ENCODE measurements at regions not wholly inside any gene's neighbourhood (a gene's known extent, or its start where the extent isn't known, plus 50 kb on each side); places are given as distances from the start of the nearest gene placed in this dataset.

- H3K9me3 ChIP-seq (ENCODE audit: control insufficient read depth in 2 of 2, low read length in 2 of 2), result no peaks in the 10 kb centered on the region
- no peaks in the 10 kb centered on the region for H3K36me3 ChIP-seq (ENCODE audit: control insufficient read depth in 2 of 2, insufficient read depth in 2 of 2, low read length in 2 of 2)
- H3K27ac ChIP-seq (ENCODE audit: low read depth in 2 of 2, low read length in 2 of 2), result no peak overlapping the region
- no peak overlapping the region for H3K9ac ChIP-seq (ENCODE audit: low read depth in 1 of 2, low read length in 2 of 2)
- peaks cover 8 to 24% of the 10 kb centered on the region in 2 donors for H3K4me1 ChIP-seq (ENCODE audit: control insufficient read depth in 2 of 2, insufficient read depth in 2 of 2, low read length in 2 of 2)
- H3K27me3 ChIP-seq (ENCODE audit: control insufficient read depth in 2 of 2, insufficient read depth in 2 of 2, low read length in 2 of 2), result no peaks in the 10 kb centered on the region
- no peak overlapping the region for H3K4me3 ChIP-seq (ENCODE audit: low read length in 2 of 2)
Measured at GRCh38 chr15:35701402-35702046, 155.6 kb upstream of the DPH6 start.

- Histone ChIP-seq H3K27ac (ENCODE audit: low read depth in 2 of 2, low read length in 2 of 2) (no peak overlapping the region), H3K9me3 (ENCODE audit: control insufficient read depth in 2 of 2, low read length in 2 of 2) (no peaks in the 10 kb centered on the region), H3K27me3 (ENCODE audit: control insufficient read depth in 2 of 2, insufficient read depth in 2 of 2, low read length in 2 of 2) (no peaks in the 10 kb centered on the region), H3K4me3 (ENCODE audit: low read length in 2 of 2) (no peak overlapping the region), H3K4me1 (ENCODE audit: control insufficient read depth in 2 of 2, insufficient read depth in 2 of 2, low read length in 2 of 2) (peaks cover 8 to 17% of the 10 kb centered on the region in 2 donors), H3K36me3 (ENCODE audit: control insufficient read depth in 2 of 2, insufficient read depth in 2 of 2, low read length in 2 of 2) (no peaks in the 10 kb centered on the region), H3K9ac (ENCODE audit: low read depth in 1 of 2, low read length in 2 of 2) (no peak overlapping the region)
Measured at GRCh38 chr15:35702946-35703495, 157.1 kb upstream of the DPH6 start.

- Histone ChIP-seq H3K4me3 (ENCODE audit: low read length in 2 of 2) (no peak overlapping the region), H3K4me1 (ENCODE audit: control insufficient read depth in 2 of 2, insufficient read depth in 2 of 2, low read length in 2 of 2) (peaks cover 0 to 2% of the 10 kb centered on the region in 2 donors), H3K9ac (ENCODE audit: low read depth in 1 of 2, low read length in 2 of 2) (no peak overlapping the region), H3K36me3 (ENCODE audit: control insufficient read depth in 2 of 2, insufficient read depth in 2 of 2, low read length in 2 of 2) (no peaks in the 10 kb centered on the region), H3K27ac (ENCODE audit: low read depth in 2 of 2, low read length in 2 of 2) (no peak overlapping the region), H3K9me3 (ENCODE audit: control insufficient read depth in 2 of 2, low read length in 2 of 2) (no peaks in the 10 kb centered on the region), H3K27me3 (ENCODE audit: control insufficient read depth in 2 of 2, insufficient read depth in 2 of 2, low read length in 2 of 2) (no peaks in the 10 kb centered on the region)
Measured at GRCh38 chr15:35705030-35705883, 159.3 kb upstream of the DPH6 start.

- H3K4me1 ChIP-seq (ENCODE audit: control insufficient read depth in 2 of 2, insufficient read depth in 2 of 2, low read length in 2 of 2), result peaks cover 0 to 2% of the 10 kb centered on the region in 2 donors
- H3K36me3 ChIP-seq (ENCODE audit: control insufficient read depth in 2 of 2, insufficient read depth in 2 of 2, low read length in 2 of 2), result no peaks in the 10 kb centered on the region
- no peak overlapping the region for H3K4me3 ChIP-seq (ENCODE audit: low read length in 2 of 2)
- H3K9me3 ChIP-seq (ENCODE audit: control insufficient read depth in 2 of 2, low read length in 2 of 2), result no peaks in the 10 kb centered on the region
- H3K27ac ChIP-seq (ENCODE audit: low read depth in 2 of 2, low read length in 2 of 2), result no peak overlapping the region
- no peak overlapping the region for H3K9ac ChIP-seq (ENCODE audit: low read depth in 1 of 2, low read length in 2 of 2)
- no peaks in the 10 kb centered on the region for H3K27me3 ChIP-seq (ENCODE audit: control insufficient read depth in 2 of 2, insufficient read depth in 2 of 2, low read length in 2 of 2)
Measured at GRCh38 chr15:35705884-35706585, 160.1 kb upstream of the DPH6 start.

GRCh38 chr15:35712956-35713355, 167.0 kb upstream of the DPH6 start:
- no peak overlapping the region for H3K4me3 ChIP-seq (ENCODE audit: low read length in 2 of 2)
- no peaks in the 10 kb centered on the region for H3K4me1 ChIP-seq (ENCODE audit: control insufficient read depth in 2 of 2, insufficient read depth in 2 of 2, low read length in 2 of 2)
- no peaks in the 10 kb centered on the region for H3K36me3 ChIP-seq (ENCODE audit: control insufficient read depth in 2 of 2, insufficient read depth in 2 of 2, low read length in 2 of 2)
- H3K9ac ChIP-seq (ENCODE audit: low read depth in 1 of 2, low read length in 2 of 2), result no peak overlapping the region
- no peak overlapping the region for H3K27ac ChIP-seq (ENCODE audit: low read depth in 2 of 2, low read length in 2 of 2)
- no peaks in the 10 kb centered on the region for H3K9me3 ChIP-seq (ENCODE audit: control insufficient read depth in 2 of 2, low read length in 2 of 2)
- H3K27me3 ChIP-seq (ENCODE audit: control insufficient read depth in 2 of 2, insufficient read depth in 2 of 2, low read length in 2 of 2), result no peaks in the 10 kb centered on the region

GRCh38 chr15:35713733-35714132, 167.8 kb upstream of the DPH6 start:
- no peaks in the 10 kb centered on the region for H3K9me3 ChIP-seq (ENCODE audit: control insufficient read depth in 2 of 2, low read length in 2 of 2)
- H3K36me3 ChIP-seq (ENCODE audit: control insufficient read depth in 2 of 2, insufficient read depth in 2 of 2, low read length in 2 of 2), result no peaks in the 10 kb centered on the region
- H3K4me1 ChIP-seq (ENCODE audit: control insufficient read depth in 2 of 2, insufficient read depth in 2 of 2, low read length in 2 of 2), result no peaks in the 10 kb centered on the region
- no peak overlapping the region for H3K4me3 ChIP-seq (ENCODE audit: low read length in 2 of 2)
- no peaks in the 10 kb centered on the region for H3K27me3 ChIP-seq (ENCODE audit: control insufficient read depth in 2 of 2, insufficient read depth in 2 of 2, low read length in 2 of 2)
- no peak overlapping the region for H3K27ac ChIP-seq (ENCODE audit: low read depth in 2 of 2, low read length in 2 of 2)
- no peak overlapping the region for H3K9ac ChIP-seq (ENCODE audit: low read depth in 1 of 2, low read length in 2 of 2)

- H3K4me1 ChIP-seq (ENCODE audit: control insufficient read depth in 2 of 2, insufficient read depth in 2 of 2, low read length in 2 of 2), result no peaks in the 10 kb centered on the region
- H3K27ac ChIP-seq (ENCODE audit: low read depth in 2 of 2, low read length in 2 of 2), result no peak overlapping the region
- no peak overlapping the region for H3K4me3 ChIP-seq (ENCODE audit: low read length in 2 of 2)
- no peaks in the 10 kb centered on the region for H3K36me3 ChIP-seq (ENCODE audit: control insufficient read depth in 2 of 2, insufficient read depth in 2 of 2, low read length in 2 of 2)
- H3K27me3 ChIP-seq (ENCODE audit: control insufficient read depth in 2 of 2, insufficient read depth in 2 of 2, low read length in 2 of 2), result no peaks in the 10 kb centered on the region
- no peaks in the 10 kb centered on the region for H3K9me3 ChIP-seq (ENCODE audit: control insufficient read depth in 2 of 2, low read length in 2 of 2)
- no peak overlapping the region for H3K9ac ChIP-seq (ENCODE audit: low read depth in 1 of 2, low read length in 2 of 2)
Measured at GRCh38 chr15:35717721-35718120, 171.8 kb upstream of the DPH6 start.

GRCh38 chr15:35720019-35720418, 174.1 kb upstream of the DPH6 start:
- no peak overlapping the region for H3K27ac ChIP-seq (ENCODE audit: low read depth in 2 of 2, low read length in 2 of 2)
- no peaks in the 10 kb centered on the region for H3K27me3 ChIP-seq (ENCODE audit: control insufficient read depth in 2 of 2, insufficient read depth in 2 of 2, low read length in 2 of 2)
- H3K36me3 ChIP-seq (ENCODE audit: control insufficient read depth in 2 of 2, insufficient read depth in 2 of 2, low read length in 2 of 2), result no peaks in the 10 kb centered on the region
- no peak overlapping the region for H3K4me3 ChIP-seq (ENCODE audit: low read length in 2 of 2)
- no peak overlapping the region for H3K9ac ChIP-seq (ENCODE audit: low read depth in 1 of 2, low read length in 2 of 2)
- no peaks in the 10 kb centered on the region for H3K4me1 ChIP-seq (ENCODE audit: control insufficient read depth in 2 of 2, insufficient read depth in 2 of 2, low read length in 2 of 2)
- no peaks in the 10 kb centered on the region for H3K9me3 ChIP-seq (ENCODE audit: control insufficient read depth in 2 of 2, low read length in 2 of 2)

- H3K4me1 ChIP-seq (ENCODE audit: control insufficient read depth in 2 of 2, insufficient read depth in 2 of 2, low read length in 2 of 2), result no peaks in the 10 kb centered on the region
- H3K27ac ChIP-seq (ENCODE audit: low read depth in 2 of 2, low read length in 2 of 2), result no peak overlapping the region
- no peak overlapping the region for H3K4me3 ChIP-seq (ENCODE audit: low read length in 2 of 2)
- no peaks in the 10 kb centered on the region for H3K9me3 ChIP-seq (ENCODE audit: control insufficient read depth in 2 of 2, low read length in 2 of 2)
- H3K27me3 ChIP-seq (ENCODE audit: control insufficient read depth in 2 of 2, insufficient read depth in 2 of 2, low read length in 2 of 2), result no peaks in the 10 kb centered on the region
- H3K36me3 ChIP-seq (ENCODE audit: control insufficient read depth in 2 of 2, insufficient read depth in 2 of 2, low read length in 2 of 2), result no peaks in the 10 kb centered on the region
- no peak overlapping the region for H3K9ac ChIP-seq (ENCODE audit: low read depth in 1 of 2, low read length in 2 of 2)
Measured at GRCh38 chr15:35720984-35721383, 175.0 kb upstream of the DPH6 start.

GRCh38 chr15:35721751-35722150, 175.8 kb upstream of the DPH6 start:
- no peak overlapping the region for H3K4me3 ChIP-seq (ENCODE audit: low read length in 2 of 2)

More at GRCh38 chr15:35721751-35722150, 175.8 kb upstream of the DPH6 start:
- no peaks in the 10 kb centered on the region for H3K27me3 ChIP-seq (ENCODE audit: control insufficient read depth in 2 of 2, insufficient read depth in 2 of 2, low read length in 2 of 2)
- H3K9ac ChIP-seq (ENCODE audit: low read depth in 1 of 2, low read length in 2 of 2), result no peak overlapping the region
- no peaks in the 10 kb centered on the region for H3K4me1 ChIP-seq (ENCODE audit: control insufficient read depth in 2 of 2, insufficient read depth in 2 of 2, low read length in 2 of 2)
- no peaks in the 10 kb centered on the region for H3K36me3 ChIP-seq (ENCODE audit: control insufficient read depth in 2 of 2, insufficient read depth in 2 of 2, low read length in 2 of 2)
- H3K27ac ChIP-seq (ENCODE audit: low read depth in 2 of 2, low read length in 2 of 2), result no peak overlapping the region
- H3K9me3 ChIP-seq (ENCODE audit: control insufficient read depth in 2 of 2, low read length in 2 of 2), result no peaks in the 10 kb centered on the region
